ENCODE measurements at regions not wholly inside any gene's neighbourhood (a gene's known extent, or its start where the extent isn't known, plus 50 kb on each side); places are given as distances from the start of the nearest gene placed in this dataset.

- TF ChIP-seq CTCF (IDR thresholded peaks at IDR 0.05) (no peak), POLR2A (IDR thresholded peaks at IDR 0.05) (no peak)
Observed at GRCh38 chr1:83055391-83056170, 943.4 kb downstream of the TTLL7 start.

Measured in adrenal gland (tissue), 5 donors.